Thoracic aorta (tissue), 2 donors: ENCODE measurements at regions not wholly inside any gene's neighbourhood (a gene's known extent, or its start where the extent isn't known, plus 50 kb on each side); places are given as distances from the start of the nearest gene placed in this dataset.
"Not testable (repeated sequence)": the region's sequence is repeated elsewhere in the genome, so short reads cannot be mapped to it uniquely, and the experiment has no call there.

Experiments used
- ATAC-seq: fragments of 150-250 bp; one replicate; pipeline ENCODE4 v1.8.0; 2017; ENCODE audit warnings: low read depth; ENCODE audit not compliant: insufficient number of reproducible peaks, low FRiP score
- DNase-seq: peaks from one replicate; pipeline ENCODE4 v3.0.0-alpha.2; 2020; ENCODE audit warnings: low spot score
- H3K27ac ChIP-seq, 2 donors: fragments of 200-600 bp; sonication (generic); 1 replicate in 1 of 2; 2 replicates in 1 of 2; pipeline ENCODE4 v1.5.1; 2016; ENCODE audit warnings: mild to moderate bottlenecking in 2 of 2, moderate library complexity in 2 of 2
- H3K27me3 ChIP-seq: fragments of 200-600 bp; sonication (generic); replicated peaks from 2 replicates; pipeline ENCODE4 v1.6.0; 2016; ENCODE audit warnings: mild to moderate bottlenecking; ENCODE audit not compliant: insufficient read depth
- H3K36me3 ChIP-seq: fragments of 200-600 bp; sonication (generic); one replicate; pipeline ENCODE4 v1.5.1; 2016
- H3K4me1 ChIP-seq, 2 donors: fragments of 200-600 bp; sonication (generic); 1 replicate in 1 of 2; 2 replicates in 1 of 2; pipeline versions ENCODE4 v1.5.1 to v1.6.0; 2016; ENCODE audit warnings: low read depth in 2 of 2, mild to moderate bottlenecking in 1 of 2; ENCODE audit not compliant: control insufficient read depth in 1 of 2
- H3K4me3 ChIP-seq: fragments of 200-600 bp; sonication (generic); 2 replicates; pipeline ENCODE4 v1.5.1; 2016; ENCODE audit warnings: mild to moderate bottlenecking
- H3K9me3 ChIP-seq: fragments of 200-600 bp; sonication (generic); 2 replicates; pipeline ENCODE4 v1.5.1; 2016

DNA sequence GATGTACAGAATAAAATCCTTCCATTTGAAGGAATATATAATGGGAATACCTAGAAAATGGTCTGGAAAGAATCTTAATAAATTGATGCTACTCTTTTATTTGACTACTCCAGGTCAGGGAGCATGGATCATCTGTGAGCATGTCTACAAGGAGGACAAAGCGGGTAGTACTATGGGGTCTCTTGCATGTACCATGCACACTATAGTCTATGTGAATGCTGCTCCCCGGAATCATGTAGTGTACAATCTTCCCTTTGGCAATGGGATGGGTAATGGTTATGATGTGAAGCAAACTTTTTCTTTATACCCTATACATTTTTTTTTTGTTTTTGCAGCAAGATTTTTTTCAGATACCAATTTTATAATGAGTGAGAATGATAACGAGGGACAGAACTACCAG is 139.1 kb downstream of the SYT15 start:
- DNase-seq, H3K27ac ChIP-seq, H3K4me3 ChIP-seq, ATAC-seq, H3K4me1 ChIP-seq, H3K9me3 ChIP-seq, H3K36me3 ChIP-seq, H3K27me3 ChIP-seq: not testable (repeated sequence)

DNA sequence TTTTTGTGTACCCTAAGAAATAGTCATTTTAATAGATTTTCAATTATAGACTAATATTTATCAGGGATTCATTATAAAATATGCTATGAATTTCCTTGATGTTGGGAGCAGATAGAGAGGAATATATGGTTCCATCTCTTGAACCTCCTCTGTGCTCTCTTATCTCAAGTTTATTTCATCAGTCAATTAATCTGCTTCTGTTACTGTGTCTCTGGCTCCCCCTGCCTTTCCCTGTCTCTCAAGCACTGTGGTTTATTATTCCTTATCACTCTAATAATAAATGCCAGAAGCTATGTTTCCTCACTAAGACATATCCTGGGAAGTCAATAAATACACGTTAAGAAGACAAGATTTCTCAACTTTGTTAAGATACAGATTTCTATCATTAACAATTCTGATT is 141.5 kb downstream of the SYT15 start:
- not testable (repeated sequence) for DNase-seq, ATAC-seq, H3K4me1 ChIP-seq, H3K9me3 ChIP-seq, H3K4me3 ChIP-seq, H3K27ac ChIP-seq, H3K36me3 ChIP-seq, H3K27me3 ChIP-seq

DNA sequence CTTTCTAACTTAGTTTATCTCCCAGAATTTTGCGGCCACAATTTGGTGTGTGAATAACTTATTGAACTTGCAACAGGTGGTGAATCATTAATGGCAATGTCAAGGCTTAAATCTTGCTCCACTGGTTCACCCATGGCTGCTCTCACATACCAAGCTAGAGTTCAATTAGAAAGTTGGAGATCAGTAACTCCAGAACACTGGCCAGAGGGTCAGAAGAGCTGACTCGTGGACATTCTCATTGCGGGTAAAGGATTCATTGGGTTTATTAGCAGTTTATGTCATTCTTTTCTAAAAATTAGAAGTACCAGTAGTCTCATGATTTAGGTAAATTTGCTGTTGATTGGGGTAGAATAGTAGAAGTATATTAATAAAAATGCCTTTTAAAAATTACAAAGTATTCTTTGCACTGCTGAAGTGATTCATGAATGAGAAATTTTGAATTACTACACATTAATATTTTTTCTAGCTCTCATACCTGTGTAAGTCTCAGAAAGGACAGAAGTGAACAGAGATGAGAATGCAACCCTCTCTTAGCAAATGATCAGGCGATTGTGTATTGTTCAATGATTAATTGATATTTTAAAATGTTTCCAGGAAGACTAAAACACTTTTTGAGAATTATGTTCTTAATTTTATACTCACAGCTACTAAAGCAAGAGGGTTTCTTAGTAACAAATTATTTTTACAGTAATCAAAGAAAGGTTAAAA is 142.0 kb downstream of the SYT15 start:
- ATAC-seq, DNase-seq, H3K36me3 ChIP-seq: not testable (repeated sequence)

DNA sequence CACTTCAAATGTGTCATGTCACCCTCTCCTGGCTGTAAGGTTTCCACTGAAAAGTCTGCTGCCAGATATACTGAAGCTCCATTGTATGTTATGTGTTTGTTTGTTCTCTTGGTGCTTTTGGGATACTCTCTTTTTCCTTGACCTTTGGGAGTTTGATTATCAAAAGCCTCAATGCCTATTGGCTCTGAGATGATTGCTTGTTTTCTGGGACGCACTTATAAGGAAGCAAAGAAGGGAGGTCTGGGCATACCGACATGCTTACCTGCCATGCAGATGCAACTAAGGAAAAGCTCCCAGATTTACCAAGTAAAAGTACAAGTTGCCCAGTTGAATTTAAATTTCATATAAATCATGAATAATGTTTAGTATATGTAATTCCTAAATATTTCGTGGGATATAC is 145.3 kb downstream of the SYT15 start:
- not testable (repeated sequence) for H3K27ac ChIP-seq, ATAC-seq, H3K9me3 ChIP-seq

More for the DNA sequence above, 142.0 kb downstream of the SYT15 start:
- not testable (repeated sequence) for H3K27ac ChIP-seq, H3K4me1 ChIP-seq, H3K4me3 ChIP-seq, H3K27me3 ChIP-seq, H3K9me3 ChIP-seq

DNA sequence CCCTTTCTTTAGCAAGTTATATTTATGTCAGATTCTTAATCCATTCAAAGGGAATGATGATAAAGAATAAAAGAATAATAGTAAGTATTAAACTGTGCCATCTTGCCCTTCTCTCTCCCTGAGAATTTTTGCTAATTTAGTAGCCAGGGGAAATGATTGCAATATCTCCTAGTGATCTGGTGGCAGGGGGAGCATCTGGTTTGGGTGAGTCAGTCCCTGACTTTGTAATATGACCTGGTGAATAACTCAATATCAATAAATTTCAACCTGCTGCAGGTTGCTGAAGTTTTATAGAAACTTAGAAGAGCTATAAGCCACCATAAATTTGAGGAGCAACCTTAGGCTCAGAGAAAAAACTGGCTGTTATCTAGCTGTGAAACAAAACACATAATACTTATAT is 149.4 kb downstream of the SYT15 start:
- not testable (repeated sequence) for H3K36me3 ChIP-seq, H3K4me1 ChIP-seq, DNase-seq, H3K4me3 ChIP-seq, ATAC-seq, H3K27ac ChIP-seq, H3K9me3 ChIP-seq, H3K27me3 ChIP-seq

More for the DNA sequence above, 145.3 kb downstream of the SYT15 start:
- not testable (repeated sequence) for DNase-seq, H3K27me3 ChIP-seq, H3K4me1 ChIP-seq, H3K4me3 ChIP-seq, H3K36me3 ChIP-seq

DNA sequence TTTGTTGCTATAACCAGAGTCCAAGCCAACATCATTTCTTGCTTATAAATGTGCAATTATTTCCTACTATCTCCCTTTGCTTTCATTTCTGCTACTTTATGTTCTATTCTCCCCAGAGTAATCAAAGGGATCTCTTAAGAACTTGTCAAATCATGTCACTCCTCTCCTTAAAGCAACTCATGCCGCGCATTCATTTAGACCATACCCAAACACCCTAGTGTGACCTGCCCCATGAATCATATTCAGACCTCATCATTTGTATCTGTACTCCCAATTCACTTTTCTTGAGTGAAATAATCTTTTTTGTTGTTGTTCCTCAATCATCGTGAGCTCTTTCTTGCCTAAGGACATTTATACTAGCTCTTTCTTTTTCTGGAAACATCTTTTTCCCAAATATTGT is 151.8 kb downstream of the SYT15 start:
- not testable (repeated sequence) for H3K9me3 ChIP-seq, H3K27me3 ChIP-seq, H3K27ac ChIP-seq, H3K36me3 ChIP-seq, DNase-seq, H3K4me3 ChIP-seq, H3K4me1 ChIP-seq, ATAC-seq

DNA sequence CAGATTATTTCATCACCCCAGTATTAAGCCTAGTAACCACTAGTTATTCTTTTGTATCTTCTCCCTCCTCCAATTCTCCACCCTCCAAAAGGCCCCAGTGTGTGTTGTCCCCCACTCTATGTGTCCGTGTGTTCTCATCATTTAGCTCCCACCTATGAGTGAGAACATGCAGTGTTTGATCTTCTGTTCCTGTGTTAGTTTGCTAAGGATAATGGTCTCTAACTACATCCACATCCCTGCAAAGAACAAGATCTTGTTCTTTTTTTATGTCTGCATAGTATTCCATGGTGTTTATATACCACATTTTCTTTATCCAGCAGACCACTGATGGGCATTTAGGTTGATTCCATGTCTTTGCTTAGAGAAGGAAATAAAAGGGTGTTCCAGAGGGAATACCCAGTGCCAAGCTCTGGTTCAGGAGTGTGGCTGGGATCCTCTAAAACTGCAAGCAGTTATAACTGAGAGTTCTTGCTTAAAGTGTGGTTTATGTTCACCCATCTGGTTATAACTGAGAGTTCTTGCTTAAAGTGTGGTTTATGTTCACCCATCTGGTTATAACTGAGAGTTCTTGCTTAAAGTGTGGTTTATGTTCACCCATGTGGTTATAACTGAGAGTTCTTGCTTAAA is 154.8 kb downstream of the SYT15 start:
- not testable (repeated sequence) for H3K4me3 ChIP-seq, DNase-seq, ATAC-seq, H3K27ac ChIP-seq, H3K4me1 ChIP-seq, H3K27me3 ChIP-seq, H3K9me3 ChIP-seq, H3K36me3 ChIP-seq

DNA sequence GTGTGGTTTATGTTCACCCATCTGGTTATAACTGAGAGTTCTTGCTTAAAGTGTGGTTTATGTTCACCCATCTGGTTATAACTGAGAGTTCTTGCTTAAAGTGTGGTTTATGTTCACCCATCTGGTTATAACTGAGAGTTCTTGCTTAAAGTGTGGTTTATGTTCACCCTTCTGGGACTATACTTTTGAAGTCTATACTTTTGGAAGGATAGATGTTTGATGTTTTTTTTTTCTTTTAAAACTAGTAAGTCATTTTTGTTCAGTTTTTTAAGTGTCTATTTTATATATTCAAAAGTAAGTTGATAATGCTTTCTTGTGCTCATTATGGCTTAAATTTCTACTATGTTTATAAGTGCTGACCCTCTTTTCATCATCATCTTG is 155.3 kb downstream of the SYT15 start:
- not testable (repeated sequence) for H3K9me3 ChIP-seq, H3K27me3 ChIP-seq, H3K4me3 ChIP-seq, H3K27ac ChIP-seq, H3K36me3 ChIP-seq, DNase-seq, ATAC-seq, H3K4me1 ChIP-seq

DNA sequence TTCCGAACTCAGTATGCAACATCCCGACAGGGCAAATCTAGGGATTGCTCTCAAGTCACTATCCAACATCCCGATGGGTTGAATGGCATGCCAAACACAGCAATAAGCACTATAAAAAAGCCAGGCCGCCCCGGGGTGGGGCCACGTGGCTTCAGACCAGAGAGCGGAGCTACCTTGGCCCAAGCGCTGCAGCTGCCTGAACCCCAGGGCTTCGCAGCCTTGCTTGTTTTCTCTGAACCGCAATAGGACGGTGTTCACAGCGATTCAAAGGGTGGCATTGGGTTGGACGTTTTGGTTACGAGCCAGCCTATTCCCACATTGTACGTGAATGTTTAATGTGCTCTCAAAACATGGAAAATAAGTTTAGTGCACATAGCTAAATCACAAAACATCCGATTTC is 161.0 kb downstream of the SYT15 start:
- not testable (repeated sequence) for H3K4me1 ChIP-seq, H3K27me3 ChIP-seq, DNase-seq, H3K9me3 ChIP-seq, H3K4me3 ChIP-seq, H3K27ac ChIP-seq, H3K36me3 ChIP-seq, ATAC-seq

DNA sequence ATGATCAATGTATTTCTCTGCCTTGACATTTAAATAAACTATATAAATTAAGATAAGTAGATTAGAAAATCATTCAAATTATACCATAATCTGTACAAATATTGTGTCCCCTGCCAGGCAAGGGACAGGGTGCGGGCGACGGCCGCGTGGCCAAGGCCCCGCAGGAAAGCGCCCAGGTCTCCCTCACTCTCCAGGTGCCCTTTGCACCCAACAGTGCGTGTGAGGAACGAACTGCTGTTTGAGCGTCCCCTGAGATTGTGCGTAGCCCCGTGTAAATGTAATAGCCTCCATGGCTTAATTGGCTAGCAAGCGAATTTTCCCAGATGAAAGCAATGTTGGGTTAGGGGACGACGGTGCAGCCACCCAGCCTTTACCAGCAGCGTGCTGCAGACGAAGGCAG is 161.4 kb downstream of the SYT15 start:
- not testable (repeated sequence) for H3K9me3 ChIP-seq, H3K27ac ChIP-seq, H3K4me3 ChIP-seq, ATAC-seq, DNase-seq, H3K27me3 ChIP-seq, H3K4me1 ChIP-seq, H3K36me3 ChIP-seq

DNA sequence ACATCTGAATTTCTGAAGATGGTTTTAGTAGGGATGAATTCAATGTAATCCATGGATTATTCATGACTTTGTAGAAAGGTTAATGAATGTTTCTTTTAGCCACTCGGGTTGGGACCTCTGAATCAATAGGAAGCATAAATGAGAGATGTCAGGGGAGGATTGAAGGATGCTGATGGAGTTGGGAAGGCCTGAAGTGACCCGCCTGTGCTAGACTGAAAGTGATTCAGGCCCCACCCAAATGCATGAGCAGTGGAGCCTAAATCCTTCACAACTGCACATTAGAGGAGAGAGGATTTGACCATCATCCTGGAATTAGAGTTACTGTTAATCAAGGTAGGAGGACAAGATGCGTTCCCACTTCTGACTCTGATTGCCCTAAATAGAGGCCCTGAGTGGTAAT is 162.2 kb upstream of the PTPN20 start:
- DNase-seq, H3K4me3 ChIP-seq, H3K9me3 ChIP-seq, H3K27me3 ChIP-seq, ATAC-seq, H3K27ac ChIP-seq, H3K4me1 ChIP-seq, H3K36me3 ChIP-seq: not testable (repeated sequence)

DNA sequence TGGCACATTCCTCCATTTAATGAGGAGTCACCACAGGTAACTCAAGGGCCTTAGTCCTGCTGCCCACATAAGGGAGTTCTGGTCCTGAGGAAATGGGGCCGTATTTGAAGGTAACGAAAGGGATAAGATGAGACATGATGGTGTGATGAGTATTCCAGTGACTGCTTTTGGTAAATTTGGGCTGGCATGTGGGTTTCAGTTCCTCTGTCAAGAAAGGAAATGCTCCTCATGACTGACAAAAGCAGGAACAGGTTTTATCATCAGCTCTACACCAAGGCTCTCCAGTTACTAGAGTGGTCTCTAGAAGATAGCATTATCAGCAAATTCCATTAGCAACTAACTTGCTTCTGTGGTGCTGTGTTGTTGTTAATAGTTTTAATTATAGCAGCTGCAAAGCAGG is 161.8 kb upstream of the PTPN20 start:
- H3K9me3 ChIP-seq, H3K27me3 ChIP-seq, DNase-seq, H3K4me1 ChIP-seq, H3K4me3 ChIP-seq, ATAC-seq, H3K36me3 ChIP-seq, H3K27ac ChIP-seq: not testable (repeated sequence)

DNA sequence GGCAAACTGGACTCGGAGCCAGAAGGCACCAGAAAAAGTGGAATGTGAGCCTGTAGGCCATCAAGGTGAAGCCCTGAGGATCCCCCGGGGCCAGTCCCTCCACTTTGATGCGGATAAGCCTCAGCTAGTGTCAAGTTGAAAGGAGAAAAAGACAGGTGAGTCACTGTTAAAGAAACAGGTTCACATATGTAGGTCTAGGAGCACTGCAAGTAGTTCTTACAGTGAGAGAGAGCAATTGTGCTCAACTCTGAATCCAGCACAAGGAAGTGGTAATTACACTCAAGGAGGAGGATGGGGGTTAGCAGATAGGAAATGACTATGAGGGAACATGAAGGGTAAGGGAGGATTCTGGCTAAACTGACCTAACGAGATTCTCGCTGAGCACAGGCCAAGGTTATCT is 157.5 kb upstream of the PTPN20 start:
- H3K27ac ChIP-seq, H3K4me3 ChIP-seq, ATAC-seq, H3K27me3 ChIP-seq, H3K9me3 ChIP-seq, H3K4me1 ChIP-seq, DNase-seq, H3K36me3 ChIP-seq: not testable (repeated sequence)
